ENCODE measurements at regions not wholly inside any gene's neighbourhood (a gene's known extent, or its start where the extent isn't known, plus 50 kb on each side); places are given as distances from the start of the nearest gene placed in this dataset.

DNA sequence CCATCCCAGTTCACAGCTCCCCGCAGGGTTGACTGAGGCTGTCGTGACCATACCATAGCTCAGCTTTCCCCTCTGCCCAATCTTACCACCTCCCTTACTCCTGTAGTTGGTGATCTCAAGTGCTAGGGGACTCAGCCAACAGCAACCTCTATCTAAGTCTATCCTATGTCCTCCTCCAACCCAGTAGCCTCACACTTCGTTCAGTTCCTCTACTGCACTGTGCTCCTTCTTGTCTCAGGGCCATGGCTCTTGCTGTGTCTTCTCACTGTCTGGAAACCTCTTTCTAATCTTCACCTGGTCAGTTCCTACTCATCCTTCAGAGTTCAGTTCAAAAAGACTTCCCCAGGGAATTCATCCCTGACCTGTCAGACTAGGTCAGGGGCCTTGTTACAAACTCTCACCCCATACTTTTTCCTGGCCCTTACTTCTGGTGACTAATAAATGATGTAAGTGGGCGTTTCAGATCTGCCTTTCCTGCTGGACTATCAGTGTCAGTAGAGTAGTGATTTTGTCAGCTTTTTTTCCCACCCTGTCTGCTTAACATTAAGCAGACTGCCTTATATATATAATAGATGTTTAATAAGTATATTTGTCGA lies 53.6 kb upstream of the NR3C1 start (continued):
- TF ChIP-seq SIX5 (IDR thresholded peaks at IDR 0.05; ENCODE audit: low read depth, low read length) (no peak), RBBP5 (IDR thresholded peaks at IDR 0.05; ENCODE audit: borderline replicate concordance, low read depth, low read length) (no peak), SRF (IDR thresholded peaks at IDR 0.05; ENCODE audit: low read depth, low read length) (no peak), KDM4A (IDR thresholded peaks at IDR 0.05; ENCODE audit: low read depth, low read length, severe bottlenecking) (no peak)
- TF ChIP-seq, protein P1, sequence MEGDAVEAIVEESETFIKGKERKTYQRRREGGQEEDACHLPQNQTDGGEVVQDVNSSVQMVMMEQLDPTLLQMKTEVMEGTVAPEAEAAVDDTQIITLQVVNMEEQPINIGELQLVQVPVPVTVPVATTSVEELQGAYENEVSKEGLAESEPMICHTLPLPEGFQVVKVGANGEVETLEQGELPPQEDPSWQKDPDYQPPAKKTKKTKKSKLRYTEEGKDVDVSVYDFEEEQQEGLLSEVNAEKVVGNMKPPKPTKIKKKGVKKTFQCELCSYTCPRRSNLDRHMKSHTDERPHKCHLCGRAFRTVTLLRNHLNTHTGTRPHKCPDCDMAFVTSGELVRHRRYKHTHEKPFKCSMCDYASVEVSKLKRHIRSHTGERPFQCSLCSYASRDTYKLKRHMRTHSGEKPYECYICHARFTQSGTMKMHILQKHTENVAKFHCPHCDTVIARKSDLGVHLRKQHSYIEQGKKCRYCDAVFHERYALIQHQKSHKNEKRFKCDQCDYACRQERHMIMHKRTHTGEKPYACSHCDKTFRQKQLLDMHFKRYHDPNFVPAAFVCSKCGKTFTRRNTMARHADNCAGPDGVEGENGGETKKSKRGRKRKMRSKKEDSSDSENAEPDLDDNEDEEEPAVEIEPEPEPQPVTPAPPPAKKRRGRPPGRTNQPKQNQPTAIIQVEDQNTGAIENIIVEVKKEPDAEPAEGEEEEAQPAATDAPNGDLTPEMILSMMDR (IDR thresholded peaks at IDR 0.05; ENCODE audit: control extremely low read depth in 1 of 3, insufficient read depth in 1 of 3, low read depth in 1 of 3, low read length in 3 of 3): no peak
